Adrenal gland (tissue), 9 donors: ENCODE measurements at regions not wholly inside any gene's neighbourhood (a gene's known extent, or its start where the extent isn't known, plus 50 kb on each side); places are given as distances from the start of the nearest gene placed in this dataset.

Experiments
- DNase-seq, 7 donors: peaks; one replicate each; pipeline ENCODE4 v3.0.0-alpha.2; 2019 to 2020
- H3K27ac ChIP-seq, 5 donors: fragments of 200-600 bp; sonication (generic) in 4 of 5; 1 replicate in 3 of 5; 2 replicates in 2 of 5; pipeline versions ENCODE4 v1.5.1 to v1.8.0; 2016 to 2020; ENCODE audit warnings: mild to moderate bottlenecking in 1 of 5
- H3K27me3 ChIP-seq: fragments of 200-600 bp; 2 replicates; pipeline ENCODE4 v1.8.0; 2021
- H3K36me3 ChIP-seq, 2 donors: fragments of 200-600 bp; replicated peaks in 1 of 2; 1 replicate in 1 of 2; 2 replicates in 1 of 2; pipeline versions ENCODE4 v1.5.1 to v1.8.0; 2018 to 2022
- H3K4me1 ChIP-seq, 2 donors: fragments of 200-600 bp; replicated peaks in 1 of 2; 1 replicate in 1 of 2; 2 replicates in 1 of 2; pipeline versions ENCODE4 v1.5.1 to v1.8.0; 2018 to 2021
- H3K4me3 ChIP-seq, 4 donors: fragments of 200-600 bp; sonication (generic) in 3 of 4; one replicate each; pipeline ENCODE4 v1.5.1; 2016 to 2018
- H3K9me3 ChIP-seq, 3 donors: fragments of 200-600 bp; sonication (generic) in 1 of 3; replicated peaks in 1 of 3; 1 replicate in 2 of 3; 2 replicates in 1 of 3; pipeline versions ENCODE4 v1.5.1 to v1.8.0; 2016 to 2021
- CTCF ChIP-seq, 6 experiments: fragments of 450-650 bp in 4 of 6; fragments of 200-600 bp in 2 of 6; sonication (generic) in 1 of 6; IDR thresholded peaks; 1 replicate in 5 of 6; 2 replicates in 1 of 6; pipeline versions ENCODE4 v1.5.1 to v1.8.0; 2016 to 2021; ENCODE audit warnings: antibody characterized with exemption in 6 of 6, mild to moderate bottlenecking in 2 of 6, moderate library complexity in 1 of 6
- POLR2A ChIP-seq, 2 donors: fragments of 450-650 bp; IDR thresholded peaks; one replicate each; pipeline ENCODE4 v1.6.1; 2017; ENCODE audit warnings: antibody characterized with exemption in 2 of 2, mild to moderate bottlenecking in 2 of 2, moderate library complexity in 1 of 2
- WGBS, 4 donors: extraction: QIAGEN DNeasy Blood & Tissue Kit in 2 of 4; methylation state at CpG; one replicate each; pipeline versions ENCODE4 v1.1.5 to v1.1.7; 2013 to 2017; 5-methylcytosine and 5-hydroxymethylcytosine counted together
- intact Hi-C, 2 donors: fragments of 100-400 bp; cut with DNase I; formaldehyde crosslinking; loops; one replicate each; pipeline versions ENCODE4 v1.14.1 to v1.15.0; 2022 to 2023
- donor health status: healthy with polysubstance abuse.
- donor health status: Bipolar disorder and iron deficiency.
- donor health status: DM: yes; HTN: yes; CAD: no.
- donor health status: DM: no; HTN: no; CAD: no.
- donor health status: DM: no; HTN: no; CAD: no.

GRCh38 chr12:69057742-69058141, 124.8 kb upstream of the CPM start:
- Histone ChIP-seq H3K4me1 (peaks cover 0 to 8% of the 10 kb centered on the region in 2 donors), H3K9me3 (no peaks in the 10 kb centered on the region), H3K36me3 (no peaks in the 10 kb centered on the region), H3K4me3 (no peak overlapping the region), H3K27me3 (no peaks in the 10 kb centered on the region), H3K27ac (no peak overlapping the region)
- TF ChIP-seq POLR2A (IDR thresholded peaks at IDR 0.05) (no peak), CTCF (IDR thresholded peaks at IDR 0.05) (no peak)
- intact Hi-C loops = no loop called here
- WGBS, 4 donors = 57 to 82% (median 72%) methylated on average over 3 of the region's 3 CpGs
- DNase-seq = no peak

GRCh38 chr12:69059465-69060457, 126.8 kb upstream of the CPM start:
- intact Hi-C loops = loop anchor here in 1 of 2 donors (10.0 kb wide), 1 partner anchor 195 kb away; no protein-coding TSS in a partner anchor
- WGBS, 4 donors = 89 to 96% (median 90%) methylated on average over 8 of the region's 8 CpGs

GRCh38 chr12:69061574-69061973, 128.6 kb upstream of the CPM start:
- intact Hi-C loops = loop anchor here in 1 of 2 donors (10.0 kb wide), 1 partner anchor 197 kb away; no protein-coding TSS in a partner anchor

More at GRCh38 chr12:69059465-69060457, 126.8 kb upstream of the CPM start:
- H3K4me1 ChIP-seq = no peaks in the 10 kb centered on the region
- TF ChIP-seq POLR2A (IDR thresholded peaks at IDR 0.05) (no peak), CTCF (IDR thresholded peaks at IDR 0.05) (no peak)
- H3K4me3 ChIP-seq = no peak overlapping the region
- no peaks in the 10 kb centered on the region for H3K36me3 ChIP-seq
- DNase-seq = no peak
- no peak overlapping the region for H3K27ac ChIP-seq
- no peaks in the 10 kb centered on the region for H3K9me3 ChIP-seq
- no peaks in the 10 kb centered on the region for H3K27me3 ChIP-seq

More at GRCh38 chr12:69061574-69061973, 128.6 kb upstream of the CPM start:
- no peak for TF ChIP-seq CTCF (IDR thresholded peaks at IDR 0.05)
- no peak for TF ChIP-seq POLR2A (IDR thresholded peaks at IDR 0.05)
- DNase-seq = no peak
- 68 to 89% (median 80%) methylated on average over 1 of the region's 1 CpG for WGBS, 4 donors
- Histone ChIP-seq H3K27me3 (no peaks in the 10 kb centered on the region), H3K4me1 (no peaks in the 10 kb centered on the region), H3K36me3 (no peaks in the 10 kb centered on the region), H3K9me3 (no peaks in the 10 kb centered on the region), H3K4me3 (no peak overlapping the region), H3K27ac (peak overlapping the region in 1 of 5 donors; percentile 20)
